ENCODE measurements at regions not wholly inside any gene's neighbourhood (a gene's known extent, or its start where the extent isn't known, plus 50 kb on each side); places are given as distances from the start of the nearest gene placed in this dataset.
A peak's percentile ranks its signal among the peaks of the same experiment; 100 is the strongest.

DNA sequence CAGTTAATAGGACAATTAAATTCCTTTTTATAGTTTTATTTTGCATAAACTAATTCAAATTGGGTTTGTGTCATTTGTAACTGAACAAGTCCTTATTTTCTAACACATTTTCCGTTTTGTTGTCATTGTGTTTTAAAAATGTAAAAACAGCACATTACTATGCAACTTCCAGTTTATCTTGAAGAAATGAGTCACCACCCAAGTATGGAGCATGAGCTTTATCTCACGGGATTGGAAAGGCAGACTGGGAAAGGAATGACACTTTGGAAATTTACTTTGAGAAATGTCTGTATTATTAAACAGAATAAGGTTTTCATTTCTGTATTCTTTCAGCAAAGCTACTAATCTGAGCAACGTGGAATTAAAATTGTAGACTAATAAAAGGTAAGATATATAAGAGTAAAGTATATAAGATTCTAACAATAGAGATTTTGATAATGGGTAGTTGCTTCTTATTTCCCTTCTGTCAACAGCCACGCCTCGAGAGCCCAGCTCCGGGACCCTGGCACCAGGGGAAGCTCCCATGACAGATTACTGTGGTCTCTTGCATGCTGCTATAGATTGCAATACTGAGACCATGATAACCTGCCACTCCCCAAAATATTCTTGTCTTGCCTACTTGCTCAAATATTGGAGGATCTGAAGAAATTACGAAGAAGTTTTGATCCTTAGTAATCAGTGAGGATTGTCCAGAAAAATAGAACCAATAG is 433.1 kb downstream of the CHSY3 start:
- no peaks in the 10 kb centered on the region for H3K9me3 Mint-ChIP-seq
- ATAC-seq, result no peak
- Histone ChIP-seq H3K9me2 (ENCODE audit: insufficient read depth) (no peaks in the 10 kb centered on the region), H3K4me1 (ENCODE audit: insufficient read depth) (peaks cover 4% of the 10 kb centered on the region; the same call in 1 of the 2 replicates), H3K4me3 (no peak overlapping the region), H3K27me3 (ENCODE audit: insufficient read depth) (no peaks in the 10 kb centered on the region), H3K79me2 (replicated peaks; ENCODE audit: insufficient read depth) (no peaks in the 10 kb centered on the region), H3K4me2 (no peak overlapping the region), H3K27ac (ENCODE audit: low read depth) (no peak overlapping the region), H2AFZ (no peak overlapping the region), H3K36me3 (ENCODE audit: insufficient read depth) (no peaks in the 10 kb centered on the region), H3F3A (replicated peaks; ENCODE audit: low read depth) (no peaks in the 10 kb centered on the region), H4K20me1 (replicated peaks; ENCODE audit: insufficient read depth) (no peaks in the 10 kb centered on the region)
- H3K4me1 Mint-ChIP-seq, result peaks cover 9% of the 10 kb centered on the region; the same call in 2 of the 3 replicates
- H3K27me3 Mint-ChIP-seq (ENCODE audit: insufficient read depth, low read depth, poor library complexity), result no peaks in the 10 kb centered on the region
- no peak overlapping the region for H3K4me3 Mint-ChIP-seq
- peak; percentile 18 for DNase-seq (ENCODE audit: low spot score)
- H3K27ac Mint-ChIP-seq, result no peak overlapping the region
- no peaks in the 10 kb centered on the region for H3K36me3 Mint-ChIP-seq (ENCODE audit: low read depth)
- TF ChIP-seq, protein P1, sequence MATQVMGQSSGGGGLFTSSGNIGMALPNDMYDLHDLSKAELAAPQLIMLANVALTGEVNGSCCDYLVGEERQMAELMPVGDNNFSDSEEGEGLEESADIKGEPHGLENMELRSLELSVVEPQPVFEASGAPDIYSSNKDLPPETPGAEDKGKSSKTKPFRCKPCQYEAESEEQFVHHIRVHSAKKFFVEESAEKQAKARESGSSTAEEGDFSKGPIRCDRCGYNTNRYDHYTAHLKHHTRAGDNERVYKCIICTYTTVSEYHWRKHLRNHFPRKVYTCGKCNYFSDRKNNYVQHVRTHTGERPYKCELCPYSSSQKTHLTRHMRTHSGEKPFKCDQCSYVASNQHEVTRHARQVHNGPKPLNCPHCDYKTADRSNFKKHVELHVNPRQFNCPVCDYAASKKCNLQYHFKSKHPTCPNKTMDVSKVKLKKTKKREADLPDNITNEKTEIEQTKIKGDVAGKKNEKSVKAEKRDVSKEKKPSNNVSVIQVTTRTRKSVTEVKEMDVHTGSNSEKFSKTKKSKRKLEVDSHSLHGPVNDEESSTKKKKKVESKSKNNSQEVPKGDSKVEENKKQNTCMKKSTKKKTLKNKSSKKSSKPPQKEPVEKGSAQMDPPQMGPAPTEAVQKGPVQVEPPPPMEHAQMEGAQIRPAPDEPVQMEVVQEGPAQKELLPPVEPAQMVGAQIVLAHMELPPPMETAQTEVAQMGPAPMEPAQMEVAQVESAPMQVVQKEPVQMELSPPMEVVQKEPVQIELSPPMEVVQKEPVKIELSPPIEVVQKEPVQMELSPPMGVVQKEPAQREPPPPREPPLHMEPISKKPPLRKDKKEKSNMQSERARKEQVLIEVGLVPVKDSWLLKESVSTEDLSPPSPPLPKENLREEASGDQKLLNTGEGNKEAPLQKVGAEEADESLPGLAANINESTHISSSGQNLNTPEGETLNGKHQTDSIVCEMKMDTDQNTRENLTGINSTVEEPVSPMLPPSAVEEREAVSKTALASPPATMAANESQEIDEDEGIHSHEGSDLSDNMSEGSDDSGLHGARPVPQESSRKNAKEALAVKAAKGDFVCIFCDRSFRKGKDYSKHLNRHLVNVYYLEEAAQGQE (IDR thresholded peaks at IDR 0.05; ENCODE audit: unreplicated experiment), result no peak
- TF ChIP-seq, protein P2, sequence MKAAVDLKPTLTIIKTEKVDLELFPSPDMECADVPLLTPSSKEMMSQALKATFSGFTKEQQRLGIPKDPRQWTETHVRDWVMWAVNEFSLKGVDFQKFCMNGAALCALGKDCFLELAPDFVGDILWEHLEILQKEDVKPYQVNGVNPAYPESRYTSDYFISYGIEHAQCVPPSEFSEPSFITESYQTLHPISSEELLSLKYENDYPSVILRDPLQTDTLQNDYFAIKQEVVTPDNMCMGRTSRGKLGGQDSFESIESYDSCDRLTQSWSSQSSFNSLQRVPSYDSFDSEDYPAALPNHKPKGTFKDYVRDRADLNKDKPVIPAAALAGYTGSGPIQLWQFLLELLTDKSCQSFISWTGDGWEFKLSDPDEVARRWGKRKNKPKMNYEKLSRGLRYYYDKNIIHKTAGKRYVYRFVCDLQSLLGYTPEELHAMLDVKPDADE (IDR thresholded peaks at IDR 0.05), result no peak
- no peak for TF ChIP-seq EZH2phosphoT487 (IDR thresholded peaks at IDR 0.05; ENCODE audit: unreplicated experiment)
- TF ChIP-seq NANOG (IDR thresholded peaks at IDR 0.05; ENCODE audit: borderline replicate concordance), result no peak
- TF ChIP-seq CREB1 (CRISPR knock-in tag; IDR thresholded peaks at IDR 0.05; ENCODE audit: low read depth), result no peak
- TF ChIP-seq, protein P3, sequence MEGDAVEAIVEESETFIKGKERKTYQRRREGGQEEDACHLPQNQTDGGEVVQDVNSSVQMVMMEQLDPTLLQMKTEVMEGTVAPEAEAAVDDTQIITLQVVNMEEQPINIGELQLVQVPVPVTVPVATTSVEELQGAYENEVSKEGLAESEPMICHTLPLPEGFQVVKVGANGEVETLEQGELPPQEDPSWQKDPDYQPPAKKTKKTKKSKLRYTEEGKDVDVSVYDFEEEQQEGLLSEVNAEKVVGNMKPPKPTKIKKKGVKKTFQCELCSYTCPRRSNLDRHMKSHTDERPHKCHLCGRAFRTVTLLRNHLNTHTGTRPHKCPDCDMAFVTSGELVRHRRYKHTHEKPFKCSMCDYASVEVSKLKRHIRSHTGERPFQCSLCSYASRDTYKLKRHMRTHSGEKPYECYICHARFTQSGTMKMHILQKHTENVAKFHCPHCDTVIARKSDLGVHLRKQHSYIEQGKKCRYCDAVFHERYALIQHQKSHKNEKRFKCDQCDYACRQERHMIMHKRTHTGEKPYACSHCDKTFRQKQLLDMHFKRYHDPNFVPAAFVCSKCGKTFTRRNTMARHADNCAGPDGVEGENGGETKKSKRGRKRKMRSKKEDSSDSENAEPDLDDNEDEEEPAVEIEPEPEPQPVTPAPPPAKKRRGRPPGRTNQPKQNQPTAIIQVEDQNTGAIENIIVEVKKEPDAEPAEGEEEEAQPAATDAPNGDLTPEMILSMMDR (conservative IDR thresholded peaks at IDR 0.05; ENCODE audit: low read depth in 2 of 2), result no peak
- no peak for TF ChIP-seq JUNB (IDR thresholded peaks at IDR 0.05; ENCODE audit: unreplicated experiment)
- no peak for TF ChIP-seq ZNF114 (CRISPR knock-in tag; IDR thresholded peaks at IDR 0.05)
- no peak for TF ChIP-seq ZNF331 (CRISPR knock-in tag; IDR thresholded peaks at IDR 0.05; ENCODE audit: low read depth)
- TF ChIP-seq, protein P4, sequence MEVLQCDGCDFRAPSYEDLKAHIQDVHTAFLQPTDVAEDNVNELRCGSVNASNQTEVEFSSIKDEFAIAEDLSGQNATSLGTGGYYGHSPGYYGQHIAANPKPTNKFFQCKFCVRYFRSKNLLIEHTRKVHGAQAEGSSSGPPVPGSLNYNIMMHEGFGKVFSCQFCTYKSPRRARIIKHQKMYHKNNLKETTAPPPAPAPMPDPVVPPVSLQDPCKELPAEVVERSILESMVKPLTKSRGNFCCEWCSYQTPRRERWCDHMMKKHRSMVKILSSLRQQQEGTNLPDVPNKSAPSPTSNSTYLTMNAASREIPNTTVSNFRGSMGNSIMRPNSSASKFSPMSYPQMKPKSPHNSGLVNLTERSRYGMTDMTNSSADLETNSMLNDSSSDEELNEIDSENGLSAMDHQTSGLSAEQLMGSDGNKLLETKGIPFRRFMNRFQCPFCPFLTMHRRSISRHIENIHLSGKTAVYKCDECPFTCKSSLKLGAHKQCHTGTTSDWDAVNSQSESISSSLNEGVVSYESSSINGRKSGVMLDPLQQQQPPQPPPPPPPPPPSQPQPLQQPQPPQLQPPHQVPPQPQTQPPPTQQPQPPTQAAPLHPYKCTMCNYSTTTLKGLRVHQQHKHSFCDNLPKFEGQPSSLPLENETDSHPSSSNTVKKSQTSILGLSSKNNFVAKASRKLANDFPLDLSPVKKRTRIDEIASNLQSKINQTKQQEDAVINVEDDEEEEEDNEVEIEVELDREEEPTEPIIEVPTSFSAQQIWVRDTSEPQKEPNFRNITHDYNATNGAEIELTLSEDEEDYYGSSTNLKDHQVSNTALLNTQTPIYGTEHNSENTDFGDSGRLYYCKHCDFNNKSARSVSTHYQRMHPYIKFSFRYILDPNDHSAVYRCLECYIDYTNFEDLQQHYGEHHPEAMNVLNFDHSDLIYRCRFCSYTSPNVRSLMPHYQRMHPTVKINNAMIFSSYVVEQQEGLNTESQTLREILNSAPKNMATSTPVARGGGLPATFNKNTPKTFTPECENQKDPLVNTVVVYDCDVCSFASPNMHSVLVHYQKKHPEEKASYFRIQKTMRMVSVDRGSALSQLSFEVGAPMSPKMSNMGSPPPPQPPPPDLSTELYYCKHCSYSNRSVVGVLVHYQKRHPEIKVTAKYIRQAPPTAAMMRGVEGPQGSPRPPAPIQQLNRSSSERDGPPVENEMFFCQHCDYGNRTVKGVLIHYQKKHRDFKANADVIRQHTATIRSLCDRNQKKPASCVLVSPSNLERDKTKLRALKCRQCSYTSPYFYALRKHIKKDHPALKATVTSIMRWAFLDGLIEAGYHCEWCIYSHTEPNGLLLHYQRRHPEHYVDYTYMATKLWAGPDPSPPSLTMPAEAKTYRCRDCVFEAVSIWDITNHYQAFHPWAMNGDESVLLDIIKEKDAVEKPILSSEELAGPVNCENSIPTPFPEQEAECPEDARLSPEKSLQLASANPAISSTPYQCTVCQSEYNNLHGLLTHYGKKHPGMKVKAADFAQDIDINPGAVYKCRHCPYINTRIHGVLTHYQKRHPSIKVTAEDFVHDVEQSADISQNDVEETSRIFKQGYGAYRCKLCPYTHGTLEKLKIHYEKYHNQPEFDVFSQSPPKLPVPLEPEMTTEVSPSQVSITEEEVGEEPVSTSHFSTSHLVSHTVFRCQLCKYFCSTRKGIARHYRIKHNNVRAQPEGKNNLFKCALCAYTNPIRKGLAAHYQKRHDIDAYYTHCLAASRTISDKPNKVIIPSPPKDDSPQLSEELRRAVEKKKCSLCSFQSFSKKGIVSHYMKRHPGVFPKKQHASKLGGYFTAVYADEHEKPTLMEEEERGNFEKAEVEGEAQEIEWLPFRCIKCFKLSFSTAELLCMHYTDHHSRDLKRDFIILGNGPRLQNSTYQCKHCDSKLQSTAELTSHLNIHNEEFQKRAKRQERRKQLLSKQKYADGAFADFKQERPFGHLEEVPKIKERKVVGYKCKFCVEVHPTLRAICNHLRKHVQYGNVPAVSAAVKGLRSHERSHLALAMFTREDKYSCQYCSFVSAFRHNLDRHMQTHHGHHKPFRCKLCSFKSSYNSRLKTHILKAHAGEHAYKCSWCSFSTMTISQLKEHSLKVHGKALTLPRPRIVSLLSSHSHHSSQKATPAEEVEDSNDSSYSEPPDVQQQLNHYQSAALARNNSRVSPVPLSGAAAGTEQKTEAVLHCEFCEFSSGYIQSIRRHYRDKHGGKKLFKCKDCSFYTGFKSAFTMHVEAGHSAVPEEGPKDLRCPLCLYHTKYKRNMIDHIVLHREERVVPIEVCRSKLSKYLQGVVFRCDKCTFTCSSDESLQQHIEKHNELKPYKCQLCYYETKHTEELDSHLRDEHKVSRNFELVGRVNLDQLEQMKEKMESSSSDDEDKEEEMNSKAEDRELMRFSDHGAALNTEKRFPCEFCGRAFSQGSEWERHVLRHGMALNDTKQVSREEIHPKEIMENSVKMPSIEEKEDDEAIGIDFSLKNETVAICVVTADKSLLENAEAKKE (CRISPR knock-in tag; IDR thresholded peaks at IDR 0.05), result no peak
- no peak for TF ChIP-seq EZH2 (IDR thresholded peaks at IDR 0.05; ENCODE audit: low read depth, unreplicated experiment)
- no peak for TF ChIP-seq POLR2AphosphoS5 (IDR thresholded peaks at IDR 0.05; ENCODE audit: low read depth)
- no peak for TF ChIP-seq STAT1 (IDR thresholded peaks at IDR 0.05; ENCODE audit: unreplicated experiment)

All from GM23338 (cell line).